NCI-H1436 (cell line): ENCODE measurements at regions not wholly inside any gene's neighbourhood (a gene's known extent, or its start where the extent isn't known, plus 50 kb on each side); places are given as distances from the start of the nearest gene placed in this dataset.

Experiments
- DNase-seq: peaks from one replicate; lab custom pipeline; 2025; lab: John Stamatoyannopoulos, UW

GRCh38 chr3:105923140-105923539 lies 54.3 kb upstream of the CBLB start:
- DNase-seq = no peak

- no peak for DNase-seq
These were observed 58.9 kb upstream of the CBLB start for GRCh38 chr3:105927741-105928140.

GRCh38 chr3:105930733-105931132 lies 61.9 kb upstream of the CBLB start:
- no peak for DNase-seq

- DNase-seq = no peak
These were observed 62.7 kb upstream of the CBLB start for GRCh38 chr3:105931500-105931899.

- DNase-seq = no peak
These were observed 65.1 kb upstream of the CBLB start for GRCh38 chr3:105933871-105934270.

GRCh38 chr3:105938101-105938500 lies 69.3 kb upstream of the CBLB start:
- DNase-seq = no peak

GRCh38 chr3:105938806-105939205 lies 70.0 kb upstream of the CBLB start:
- DNase-seq = no peak

- DNase-seq = no peak
These were observed 75.5 kb upstream of the CBLB start for GRCh38 chr3:105944276-105944675.

- DNase-seq = no peak
These were observed 75.9 kb upstream of the CBLB start for GRCh38 chr3:105944721-105945120.

- DNase-seq = no peak
These were observed 79.3 kb upstream of the CBLB start for GRCh38 chr3:105948101-105948500.

- DNase-seq = no peak
These were observed 82.2 kb upstream of the CBLB start for GRCh38 chr3:105950881-105951600.

GRCh38 chr3:105953831-105954230 lies 85.0 kb upstream of the CBLB start:
- DNase-seq = no peak

GRCh38 chr3:105956306-105956705 lies 87.5 kb upstream of the CBLB start:
- DNase-seq = no peak

GRCh38 chr3:105957722-105958121 lies 88.9 kb upstream of the CBLB start:
- no peak for DNase-seq

- DNase-seq = no peak
These were observed 89.6 kb upstream of the CBLB start for GRCh38 chr3:105958237-105959000.

- no peak for DNase-seq
These were observed 91.0 kb upstream of the CBLB start for GRCh38 chr3:105959851-105960250.

GRCh38 chr3:105960381-105960780 lies 91.6 kb upstream of the CBLB start:
- DNase-seq = no peak

GRCh38 chr3:105963161-105963560 lies 94.3 kb upstream of the CBLB start:
- no peak for DNase-seq

- DNase-seq = no peak
These were observed 96.6 kb upstream of the CBLB start for GRCh38 chr3:105965384-105965783.

GRCh38 chr3:105967117-105967516 lies 98.3 kb upstream of the CBLB start:
- no peak for DNase-seq

- peak; percentile 13 for DNase-seq
These were observed 101.5 kb upstream of the CBLB start for GRCh38 chr3:105970283-105970682.

- DNase-seq = no peak
These were observed 103.3 kb upstream of the CBLB start for GRCh38 chr3:105972069-105972468.

GRCh38 chr3:105974381-105974780 lies 105.6 kb upstream of the CBLB start:
- no peak for DNase-seq

- DNase-seq = no peak
These were observed 107.4 kb upstream of the CBLB start for GRCh38 chr3:105976196-105976595.
